Upper lobe of right lung (tissue), 1 donor: ENCODE measurements at regions not wholly inside any gene's neighbourhood (a gene's known extent, or its start where the extent isn't known, plus 50 kb on each side); places are given as distances from the start of the nearest gene placed in this dataset.

Experiments
- ATAC-seq: fragments of 200-7000 bp; cut with Tn5 transposase; one replicate; pipeline ENCODE4 v1.9.1; 2020; ENCODE audit warnings: mild to moderate bottlenecking, moderate library complexity
- DNase-seq: peaks from one replicate; pipeline ENCODE4 v3.0.0-alpha.2; 2020
- H3K27ac ChIP-seq: fragments of 200-600 bp; one replicate; pipeline ENCODE4 v1.8.0; 2022
- H3K27me3 ChIP-seq: fragments of 200-600 bp; one replicate; pipeline ENCODE4 v1.8.0; 2022; ENCODE audit warnings: mild to moderate bottlenecking
- H3K36me3 ChIP-seq: fragments of 200-600 bp; one replicate; pipeline ENCODE4 v1.8.0; 2022
- H3K4me1 ChIP-seq: fragments of 200-600 bp; one replicate; pipeline ENCODE4 v1.8.0; 2022
- H3K4me3 ChIP-seq: fragments of 200-600 bp; one replicate; pipeline ENCODE4 v1.8.0; 2022; ENCODE audit warnings: mild to moderate bottlenecking
- H3K9me3 ChIP-seq: fragments of 200-600 bp; one replicate; pipeline ENCODE4 v1.8.0; 2022
- intact Hi-C: fragments of 100-400 bp; cut with DNase I; formaldehyde crosslinking; loops from one replicate; pipeline ENCODE4 v1.11.0; 2022
- TF ChIP-seq, protein P1 (sequence below): fragments of 200-600 bp; IDR thresholded peaks from one replicate; pipeline ENCODE4 v1.8.0; 2022; ENCODE audit warnings: antibody characterized with exemption
- donor health status: DM: no; HTN: yes; CAD: no; lungs with severe emphysema.

DNA sequence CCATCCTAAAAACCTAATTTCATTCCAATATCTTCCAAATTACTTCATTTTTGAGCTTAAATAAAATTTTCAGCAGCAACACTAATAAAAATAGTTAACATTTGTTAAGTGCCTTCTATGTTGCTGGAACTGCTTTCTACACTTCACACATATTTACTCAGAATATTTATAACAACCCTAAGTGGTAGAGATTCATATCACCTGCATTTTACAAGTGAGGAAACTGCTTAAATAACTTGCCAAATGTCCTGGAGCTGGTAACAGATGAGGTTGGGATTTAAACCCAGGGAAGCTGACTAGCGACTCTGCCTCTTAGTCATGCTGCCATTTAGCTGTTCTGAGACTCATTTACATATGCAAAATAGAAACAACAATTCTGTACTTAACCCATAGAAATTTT is 86.1 kb upstream of the PBX1 start:
- intact Hi-C loops: no loop called here
- TF ChIP-seq, protein P1, sequence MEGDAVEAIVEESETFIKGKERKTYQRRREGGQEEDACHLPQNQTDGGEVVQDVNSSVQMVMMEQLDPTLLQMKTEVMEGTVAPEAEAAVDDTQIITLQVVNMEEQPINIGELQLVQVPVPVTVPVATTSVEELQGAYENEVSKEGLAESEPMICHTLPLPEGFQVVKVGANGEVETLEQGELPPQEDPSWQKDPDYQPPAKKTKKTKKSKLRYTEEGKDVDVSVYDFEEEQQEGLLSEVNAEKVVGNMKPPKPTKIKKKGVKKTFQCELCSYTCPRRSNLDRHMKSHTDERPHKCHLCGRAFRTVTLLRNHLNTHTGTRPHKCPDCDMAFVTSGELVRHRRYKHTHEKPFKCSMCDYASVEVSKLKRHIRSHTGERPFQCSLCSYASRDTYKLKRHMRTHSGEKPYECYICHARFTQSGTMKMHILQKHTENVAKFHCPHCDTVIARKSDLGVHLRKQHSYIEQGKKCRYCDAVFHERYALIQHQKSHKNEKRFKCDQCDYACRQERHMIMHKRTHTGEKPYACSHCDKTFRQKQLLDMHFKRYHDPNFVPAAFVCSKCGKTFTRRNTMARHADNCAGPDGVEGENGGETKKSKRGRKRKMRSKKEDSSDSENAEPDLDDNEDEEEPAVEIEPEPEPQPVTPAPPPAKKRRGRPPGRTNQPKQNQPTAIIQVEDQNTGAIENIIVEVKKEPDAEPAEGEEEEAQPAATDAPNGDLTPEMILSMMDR: no peak
- no peaks in the 10 kb centered on the region for H3K4me1 ChIP-seq
- no peaks in the 10 kb centered on the region for H3K27me3 ChIP-seq
- DNase-seq (no peak), ATAC-seq (no peak)
- no peak overlapping the region for H3K4me3 ChIP-seq
- no peaks in the 10 kb centered on the region for H3K36me3 ChIP-seq
- no peak overlapping the region for H3K27ac ChIP-seq
- no peaks in the 10 kb centered on the region for H3K9me3 ChIP-seq

DNA sequence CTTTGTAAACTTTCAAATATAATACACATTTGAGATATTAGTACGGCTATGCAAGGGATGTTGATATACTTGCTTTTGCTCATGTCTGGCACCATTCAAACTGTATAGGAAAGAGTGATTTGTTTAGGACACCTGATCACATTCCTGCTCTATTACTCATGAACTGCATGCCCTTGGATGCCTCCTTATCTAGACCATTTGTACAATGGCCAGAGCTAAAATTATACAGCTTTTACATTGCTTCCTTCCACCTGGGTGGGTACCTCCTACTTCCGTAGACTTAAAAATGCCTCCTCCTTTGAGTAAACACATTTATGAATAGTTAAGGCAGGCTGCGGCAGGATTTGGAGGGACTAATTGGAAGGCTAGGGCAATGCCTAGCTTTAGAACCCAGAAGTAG is 85.4 kb upstream of the PBX1 start:
- no peak overlapping the region for H3K4me3 ChIP-seq
- DNase-seq (no peak), ATAC-seq (no peak)
- intact Hi-C loops: no loop called here
- H3K27ac ChIP-seq: no peak overlapping the region
- no peaks in the 10 kb centered on the region for H3K4me1 ChIP-seq
- no peaks in the 10 kb centered on the region for H3K9me3 ChIP-seq
- TF ChIP-seq, protein P1: no peak
- no peaks in the 10 kb centered on the region for H3K36me3 ChIP-seq
- no peaks in the 10 kb centered on the region for H3K27me3 ChIP-seq

DNA sequence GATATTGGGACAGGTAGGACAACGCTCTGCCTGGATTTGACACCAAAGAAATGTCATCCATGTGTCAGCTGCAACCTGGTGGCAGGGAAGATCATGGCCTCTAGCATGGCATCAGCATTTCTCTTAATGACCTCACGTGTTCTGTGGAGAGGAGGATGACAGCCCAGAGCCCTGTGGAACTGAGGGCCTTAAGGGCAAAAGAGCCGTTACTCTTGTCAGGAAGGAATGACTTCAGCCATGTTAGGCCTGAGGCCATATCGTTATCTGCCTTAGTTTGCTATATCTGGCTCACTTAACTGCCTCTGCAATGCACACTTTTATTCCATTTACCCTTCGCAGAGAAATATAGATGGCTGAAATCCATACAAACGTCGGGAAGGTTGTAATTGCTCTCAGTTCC is 83.2 kb upstream of the PBX1 start:
- ATAC-seq (no peak), DNase-seq (no peak)
- Histone ChIP-seq H3K4me1 (no peaks in the 10 kb centered on the region), H3K36me3 (no peaks in the 10 kb centered on the region), H3K27me3 (no peaks in the 10 kb centered on the region), H3K9me3 (no peaks in the 10 kb centered on the region), H3K27ac (no peak overlapping the region), H3K4me3 (no peak overlapping the region)
- intact Hi-C loops: no loop called here
- TF ChIP-seq, protein P1: no peak

DNA sequence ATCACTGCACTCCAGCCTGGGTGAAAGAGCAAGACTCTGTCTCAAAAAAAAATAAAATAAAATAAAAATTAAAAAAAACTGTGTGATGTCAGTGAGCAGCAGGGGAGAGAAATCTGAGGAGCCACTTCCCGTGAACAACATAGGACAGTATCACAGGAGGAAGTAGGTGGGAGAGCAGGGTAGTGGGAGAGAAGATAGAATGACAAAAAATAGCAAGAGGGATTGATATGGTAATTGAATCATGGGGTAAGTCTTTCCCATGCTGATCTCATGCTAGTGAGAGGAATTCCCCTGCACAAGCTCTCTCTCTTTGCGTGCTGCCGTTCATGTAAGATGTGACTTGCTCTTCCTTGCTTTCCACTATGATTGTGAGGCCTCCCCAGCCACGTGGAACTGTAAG is 81.6 kb upstream of the PBX1 start:
- ATAC-seq (no peak), DNase-seq (no peak)
- intact Hi-C loops: no loop called here
- no peak overlapping the region for H3K27ac ChIP-seq
- H3K4me1 ChIP-seq: no peaks in the 10 kb centered on the region
- no peak overlapping the region for H3K4me3 ChIP-seq
- no peaks in the 10 kb centered on the region for H3K36me3 ChIP-seq
- TF ChIP-seq, protein P1: no peak
- no peaks in the 10 kb centered on the region for H3K9me3 ChIP-seq
- no peaks in the 10 kb centered on the region for H3K27me3 ChIP-seq

DNA sequence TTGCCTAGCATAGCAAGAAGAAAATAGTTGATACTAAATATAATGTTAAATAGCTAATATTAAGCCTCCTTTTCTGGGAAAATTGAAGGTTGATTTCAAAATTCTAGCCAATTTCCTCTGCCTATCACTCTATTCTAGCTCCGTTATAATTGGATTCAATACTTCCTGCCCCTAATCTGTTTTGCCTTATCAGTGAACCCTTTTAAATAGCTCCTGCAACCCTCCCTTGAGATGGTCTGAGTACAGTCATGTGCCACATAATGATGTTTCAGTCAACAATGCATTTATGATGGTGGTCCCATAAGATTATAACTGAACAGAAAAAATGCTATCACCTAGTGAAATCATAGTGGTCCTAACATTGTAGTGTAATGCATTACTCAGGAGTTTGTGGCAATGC is 79.7 kb upstream of the PBX1 start:
- DNase-seq: no peak
- Histone ChIP-seq H3K27me3 (no peaks in the 10 kb centered on the region), H3K36me3 (no peaks in the 10 kb centered on the region), H3K9me3 (no peaks in the 10 kb centered on the region), H3K27ac (no peak overlapping the region), H3K4me1 (no peaks in the 10 kb centered on the region), H3K4me3 (no peak overlapping the region)
- intact Hi-C loops: no loop called here
- TF ChIP-seq, protein P1: no peak
- no peak for ATAC-seq

DNA sequence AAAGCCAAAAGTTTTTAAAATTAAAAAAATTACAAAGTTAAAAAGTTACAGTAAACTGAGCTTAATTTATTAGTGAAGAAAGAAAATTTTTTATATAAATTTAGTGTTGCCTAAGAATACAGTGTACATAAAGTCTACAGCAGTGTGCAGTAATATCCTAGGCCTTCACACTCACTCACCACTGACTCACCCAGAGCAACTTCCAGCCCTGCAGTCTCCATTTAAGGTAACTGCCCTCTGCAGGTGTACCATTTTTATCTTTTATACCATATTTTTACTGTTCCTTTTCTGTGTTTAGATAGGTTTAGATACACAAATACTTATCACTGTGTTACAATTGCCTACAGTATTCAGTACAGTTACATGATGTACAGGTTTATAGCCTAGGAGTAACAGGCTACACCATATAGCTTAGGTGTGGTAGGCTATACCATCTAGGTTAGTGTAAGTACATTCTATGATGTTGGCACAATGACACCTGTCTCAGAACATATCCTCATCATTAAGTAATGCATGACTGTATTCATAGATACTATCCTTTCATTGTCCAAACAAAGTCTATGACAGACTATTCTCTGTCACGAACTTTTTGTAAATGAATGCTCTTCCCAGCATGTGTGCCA is 78.6 kb upstream of the PBX1 start:
- intact Hi-C loops: no loop called here
- TF ChIP-seq, protein P1: no peak
- H3K27ac ChIP-seq: no peak overlapping the region
- H3K36me3 ChIP-seq: no peaks in the 10 kb centered on the region
- H3K9me3 ChIP-seq: no peaks in the 10 kb centered on the region
- no peaks in the 10 kb centered on the region for H3K27me3 ChIP-seq
- H3K4me3 ChIP-seq: no peak overlapping the region
- ATAC-seq: no peak
- no peaks in the 10 kb centered on the region for H3K4me1 ChIP-seq
- DNase-seq: no peak
